C4-2B (cell line): ENCODE measurements at regions not wholly inside any gene's neighbourhood (a gene's known extent, or its start where the extent isn't known, plus 50 kb on each side); places are given as distances from the start of the nearest gene placed in this dataset.

Experiments
- ZFX ChIP-seq: fragments of 450-650 bp; IDR thresholded peaks from 2 replicates; pipeline ENCODE4 v1.6.1; 2017
- TF ChIP-seq, protein P1 (sequence below): fragments of 450-650 bp; conservative IDR thresholded peaks from 2 replicates; pipeline ENCODE4 v1.5.1; 2017; ENCODE audit warnings: mild to moderate bottlenecking

GRCh38 chr6:84579404-84579803 lies 185.0 kb downstream of the TBX18 start:
- no peak for TF ChIP-seq ZFX
- TF ChIP-seq, protein P1, sequence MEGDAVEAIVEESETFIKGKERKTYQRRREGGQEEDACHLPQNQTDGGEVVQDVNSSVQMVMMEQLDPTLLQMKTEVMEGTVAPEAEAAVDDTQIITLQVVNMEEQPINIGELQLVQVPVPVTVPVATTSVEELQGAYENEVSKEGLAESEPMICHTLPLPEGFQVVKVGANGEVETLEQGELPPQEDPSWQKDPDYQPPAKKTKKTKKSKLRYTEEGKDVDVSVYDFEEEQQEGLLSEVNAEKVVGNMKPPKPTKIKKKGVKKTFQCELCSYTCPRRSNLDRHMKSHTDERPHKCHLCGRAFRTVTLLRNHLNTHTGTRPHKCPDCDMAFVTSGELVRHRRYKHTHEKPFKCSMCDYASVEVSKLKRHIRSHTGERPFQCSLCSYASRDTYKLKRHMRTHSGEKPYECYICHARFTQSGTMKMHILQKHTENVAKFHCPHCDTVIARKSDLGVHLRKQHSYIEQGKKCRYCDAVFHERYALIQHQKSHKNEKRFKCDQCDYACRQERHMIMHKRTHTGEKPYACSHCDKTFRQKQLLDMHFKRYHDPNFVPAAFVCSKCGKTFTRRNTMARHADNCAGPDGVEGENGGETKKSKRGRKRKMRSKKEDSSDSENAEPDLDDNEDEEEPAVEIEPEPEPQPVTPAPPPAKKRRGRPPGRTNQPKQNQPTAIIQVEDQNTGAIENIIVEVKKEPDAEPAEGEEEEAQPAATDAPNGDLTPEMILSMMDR = no peak
